Kidney epithelial cell (primary cell): ENCODE measurements at regions not wholly inside any gene's neighbourhood (a gene's known extent, or its start where the extent isn't known, plus 50 kb on each side); places are given as distances from the start of the nearest gene placed in this dataset.
"Not testable (repeated sequence)": the region's sequence is repeated elsewhere in the genome, so short reads cannot be mapped to it uniquely, and the experiment has no call there.

Source experiments
- DNase-seq: peaks from one replicate; pipeline ENCODE4 v3.0.0-alpha.2; 2010; ENCODE audit warnings: low read depth
- H3K27me3 ChIP-seq: 2 replicates; pipeline ENCODE4 v1.6.0; 2011; ENCODE audit warnings: low read length; ENCODE audit not compliant: control insufficient read depth, insufficient read depth
- H3K36me3 ChIP-seq: 2 replicates; pipeline ENCODE4 v1.5.1; 2011; ENCODE audit warnings: low read length; ENCODE audit not compliant: control insufficient read depth, insufficient read depth
- H3K4me3 ChIP-seq: 2 replicates; pipeline ENCODE4 v1.5.1; 2011; ENCODE audit warnings: low read depth, mild to moderate bottlenecking, control low read depth, low read length
- TF ChIP-seq, protein P1 (sequence below): IDR thresholded peaks from 2 replicates; pipeline ENCODE4 v1.5.1; 2011; ENCODE audit warnings: mild to moderate bottlenecking, moderate library complexity, low read length, control low read depth, inconsistent platforms; ENCODE audit not compliant: insufficient read depth, poor library complexity, severe bottlenecking

DNA sequence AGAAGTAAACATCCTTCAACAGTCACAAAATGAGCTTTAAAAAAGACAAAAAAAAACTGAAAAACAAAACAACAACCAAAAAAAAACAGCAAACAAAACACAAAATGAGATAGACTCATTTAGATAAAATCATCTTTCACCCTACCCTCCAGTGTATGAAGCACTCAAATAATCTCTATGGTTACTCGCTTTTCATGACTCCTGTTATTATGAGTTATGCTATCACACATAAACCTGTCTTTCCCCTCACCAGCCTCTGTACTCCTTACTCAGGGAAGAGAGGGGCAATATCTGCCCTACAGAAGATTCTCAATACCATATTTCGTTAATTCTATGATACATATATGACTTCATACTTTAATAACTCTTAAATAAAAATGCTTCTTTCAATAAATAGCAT lies 158.2 kb downstream of the TPBG start:
- no peak for DNase-seq
- H3K36me3 ChIP-seq = no peaks in the 10 kb centered on the region
- H3K4me3 ChIP-seq = no peak overlapping the region
- H3K27me3 ChIP-seq = no peaks in the 10 kb centered on the region
- TF ChIP-seq, protein P1, sequence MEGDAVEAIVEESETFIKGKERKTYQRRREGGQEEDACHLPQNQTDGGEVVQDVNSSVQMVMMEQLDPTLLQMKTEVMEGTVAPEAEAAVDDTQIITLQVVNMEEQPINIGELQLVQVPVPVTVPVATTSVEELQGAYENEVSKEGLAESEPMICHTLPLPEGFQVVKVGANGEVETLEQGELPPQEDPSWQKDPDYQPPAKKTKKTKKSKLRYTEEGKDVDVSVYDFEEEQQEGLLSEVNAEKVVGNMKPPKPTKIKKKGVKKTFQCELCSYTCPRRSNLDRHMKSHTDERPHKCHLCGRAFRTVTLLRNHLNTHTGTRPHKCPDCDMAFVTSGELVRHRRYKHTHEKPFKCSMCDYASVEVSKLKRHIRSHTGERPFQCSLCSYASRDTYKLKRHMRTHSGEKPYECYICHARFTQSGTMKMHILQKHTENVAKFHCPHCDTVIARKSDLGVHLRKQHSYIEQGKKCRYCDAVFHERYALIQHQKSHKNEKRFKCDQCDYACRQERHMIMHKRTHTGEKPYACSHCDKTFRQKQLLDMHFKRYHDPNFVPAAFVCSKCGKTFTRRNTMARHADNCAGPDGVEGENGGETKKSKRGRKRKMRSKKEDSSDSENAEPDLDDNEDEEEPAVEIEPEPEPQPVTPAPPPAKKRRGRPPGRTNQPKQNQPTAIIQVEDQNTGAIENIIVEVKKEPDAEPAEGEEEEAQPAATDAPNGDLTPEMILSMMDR = no peak

DNA sequence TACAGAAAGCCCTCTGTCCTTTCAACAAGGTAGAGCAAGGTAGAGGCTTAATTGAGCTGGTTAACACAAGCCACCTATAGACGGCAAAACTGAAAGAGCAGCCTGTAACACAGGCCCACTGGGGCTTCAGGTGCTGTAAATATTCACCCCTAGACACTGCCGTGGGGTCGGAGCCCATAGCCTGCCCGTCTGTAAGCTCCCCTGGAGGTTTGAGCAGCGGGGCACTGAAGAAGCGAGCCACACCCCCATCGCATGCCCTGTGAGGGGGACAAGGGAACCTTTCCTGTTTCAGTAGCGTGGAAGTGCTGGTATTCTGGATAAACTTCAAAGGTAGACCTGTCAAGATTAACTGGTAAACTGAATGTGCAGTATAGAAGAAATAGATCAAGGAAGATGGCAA lies 160.4 kb downstream of the TPBG start:
- TF ChIP-seq, protein P1 = no peak

DNA sequence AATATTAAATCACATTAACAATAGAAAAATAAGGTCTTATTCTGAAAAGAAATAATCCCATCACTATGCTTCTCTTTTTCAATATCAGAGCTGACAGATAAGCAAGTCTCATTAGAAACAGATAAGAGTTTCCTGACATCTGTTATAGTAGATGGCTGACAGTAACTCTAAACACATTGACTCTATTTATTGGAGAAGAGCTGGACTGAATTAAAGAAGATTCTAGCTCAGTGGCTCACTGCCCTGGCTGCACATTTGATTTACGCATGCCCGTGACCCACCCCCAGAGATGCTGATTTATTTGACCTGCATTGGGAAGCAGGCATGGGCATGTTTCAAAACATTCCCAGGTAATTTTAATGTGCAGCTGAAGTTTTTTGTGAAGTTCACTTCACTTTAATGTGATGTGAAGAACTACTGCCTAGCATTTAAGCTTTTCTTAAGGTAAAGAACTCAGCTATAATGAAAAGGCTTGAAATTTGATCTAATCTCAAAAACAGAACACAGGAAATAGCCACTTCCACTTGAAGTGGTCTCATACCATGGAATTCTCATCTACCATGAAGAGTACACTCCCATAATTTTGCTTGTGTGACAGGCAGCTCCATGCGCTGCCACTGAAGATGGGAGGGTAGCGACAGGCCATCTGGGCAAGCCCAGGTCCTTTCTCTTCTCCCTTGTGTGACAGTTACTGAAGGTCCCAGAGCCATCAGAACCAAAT lies 162.3 kb downstream of the TPBG start:
- H3K36me3 ChIP-seq = no peaks in the 10 kb centered on the region
- no peak overlapping the region for H3K4me3 ChIP-seq
- TF ChIP-seq, protein P1 = no peak
- H3K27me3 ChIP-seq = no peaks in the 10 kb centered on the region
- no peak for DNase-seq

More for the DNA sequence above, 160.4 kb downstream of the TPBG start:
- no peaks in the 10 kb centered on the region for H3K36me3 ChIP-seq
- no peak for DNase-seq
- H3K4me3 ChIP-seq = no peak overlapping the region
- no peaks in the 10 kb centered on the region for H3K27me3 ChIP-seq

DNA sequence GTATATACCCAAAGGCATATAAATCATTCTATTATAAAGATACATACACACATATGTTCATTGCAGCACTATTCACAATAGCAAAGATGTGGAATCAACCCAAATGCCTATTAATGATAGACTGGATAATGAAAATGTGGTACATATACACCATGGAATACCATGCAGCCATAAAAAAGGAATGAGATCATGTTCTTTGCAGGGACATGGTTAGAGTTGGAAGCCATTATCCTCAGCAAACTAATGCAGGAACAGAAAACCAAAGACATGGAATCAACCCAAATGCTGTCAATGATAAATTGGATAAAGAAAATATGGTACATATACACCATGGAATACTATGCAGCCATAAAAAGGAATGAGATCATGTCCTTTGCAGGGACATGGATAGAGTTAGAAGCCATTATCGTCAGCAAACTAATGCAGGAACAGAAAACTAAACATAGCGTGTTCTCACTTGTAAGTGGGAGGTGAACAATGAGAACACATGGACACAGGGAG lies 166.4 kb downstream of the TPBG start:
- H3K4me3 ChIP-seq, DNase-seq, H3K36me3 ChIP-seq, H3K27me3 ChIP-seq: not testable (repeated sequence)

DNA sequence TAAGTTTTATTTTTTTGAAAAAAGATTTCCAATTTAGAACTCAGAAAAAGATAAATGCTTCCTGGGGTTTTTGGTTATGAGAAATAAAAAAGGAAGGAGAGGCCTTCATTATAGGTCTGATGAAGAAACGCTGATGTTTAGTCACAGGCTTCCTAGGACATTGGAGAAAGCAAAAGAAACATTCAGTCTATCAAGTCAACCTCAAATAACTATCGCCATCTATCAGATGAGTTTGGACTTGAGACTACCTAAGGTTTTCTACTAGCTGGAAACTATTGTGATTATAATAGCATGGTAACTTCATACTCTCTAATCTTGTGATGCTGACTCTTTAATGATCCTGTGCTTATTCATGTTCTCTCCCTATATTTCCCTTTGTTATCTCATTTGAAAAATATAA lies 171.3 kb downstream of the TPBG start:
- no peak for DNase-seq
- TF ChIP-seq, protein P1 = no peak

DNA sequence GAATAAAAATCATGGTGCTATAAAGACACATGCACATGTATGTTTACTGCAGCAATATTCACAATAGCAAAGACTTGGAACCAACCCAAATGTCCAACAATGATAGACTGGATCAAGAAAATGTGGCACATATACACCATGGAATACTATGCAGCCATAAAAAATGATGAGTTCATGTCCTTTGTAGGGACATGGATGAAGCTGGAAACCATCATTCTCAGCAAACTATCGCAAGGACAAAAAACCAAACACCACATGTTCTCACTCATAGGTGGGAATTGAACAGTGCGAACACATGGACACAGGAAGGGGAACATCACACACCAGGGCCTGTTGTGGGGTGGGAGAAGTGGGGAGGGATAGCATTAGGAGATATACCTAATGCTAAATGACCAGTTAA lies 185.9 kb downstream of the TPBG start:
- H3K27me3 ChIP-seq, H3K4me3 ChIP-seq, DNase-seq, H3K36me3 ChIP-seq: not testable (repeated sequence)

More for the DNA sequence above, 171.3 kb downstream of the TPBG start:
- H3K27me3 ChIP-seq = no peaks in the 10 kb centered on the region
- H3K36me3 ChIP-seq = no peaks in the 10 kb centered on the region
- no peak overlapping the region for H3K4me3 ChIP-seq

DNA sequence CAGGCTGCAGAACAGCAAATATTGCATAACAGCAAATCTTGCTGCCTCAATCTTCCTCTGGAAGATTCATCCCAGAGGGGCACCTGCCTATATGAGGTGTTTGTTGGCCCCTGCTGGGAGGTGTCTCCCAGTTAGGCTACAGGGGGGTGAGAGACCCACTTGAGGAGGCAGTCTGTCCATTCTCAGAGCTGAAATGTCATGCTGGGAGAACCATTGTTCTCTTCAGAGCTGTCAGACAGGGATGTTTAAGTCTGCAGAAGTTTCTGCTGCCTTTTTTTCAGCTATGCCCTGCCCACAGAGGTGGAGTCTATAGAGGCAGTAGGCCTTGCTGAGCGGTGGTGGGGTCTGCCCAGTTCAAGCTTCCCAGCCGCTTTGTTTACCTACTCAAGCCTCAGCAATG lies 187.7 kb downstream of the TPBG start:
- H3K36me3 ChIP-seq, H3K4me3 ChIP-seq, DNase-seq, H3K27me3 ChIP-seq: not testable (repeated sequence)
